CD4-positive, alpha-beta T cell treated with Interleukin-10 for 1 hour (primary cell): ENCODE measurements at regions not wholly inside any gene's neighbourhood (a gene's known extent, or its start where the extent isn't known, plus 50 kb on each side); places are given as distances from the start of the nearest gene placed in this dataset.

Experiments
- DNase-seq: peaks from one replicate; pipeline ENCODE4 v3.0.0-alpha.2; 2020

DNA sequence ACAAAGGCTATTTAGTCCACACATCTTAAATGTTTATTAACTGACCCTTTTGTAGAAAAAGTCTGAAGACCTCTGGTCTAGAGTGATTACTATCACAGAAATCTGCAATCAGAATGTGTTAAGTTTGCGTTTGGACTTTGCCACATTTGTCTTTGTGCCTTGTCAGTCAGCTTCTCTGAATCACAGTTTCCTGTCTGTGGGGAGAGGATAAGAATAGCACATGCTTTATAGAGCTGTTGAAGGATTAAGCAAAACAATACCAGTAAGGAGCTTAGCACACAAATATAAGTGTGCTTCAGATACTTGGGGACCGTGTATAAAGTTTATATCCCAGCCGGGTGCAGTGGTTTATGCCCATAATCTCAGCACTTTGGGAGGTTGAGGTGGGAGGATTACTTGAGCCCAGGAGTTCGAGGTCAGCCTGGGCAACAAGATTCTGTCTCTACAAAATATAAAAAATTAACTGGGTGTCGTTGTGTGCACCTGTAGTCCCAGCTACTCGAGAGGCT, 63.0 kb upstream of the BTG1 start:
- DNase-seq: peak; percentile 71

- DNase-seq: no peak
Observed at GRCh38 chr12:92206596-92206995, 61.0 kb upstream of the BTG1 start.

GRCh38 chr12:92206011-92206410, 60.4 kb upstream of the BTG1 start:
- DNase-seq: no peak

DNA sequence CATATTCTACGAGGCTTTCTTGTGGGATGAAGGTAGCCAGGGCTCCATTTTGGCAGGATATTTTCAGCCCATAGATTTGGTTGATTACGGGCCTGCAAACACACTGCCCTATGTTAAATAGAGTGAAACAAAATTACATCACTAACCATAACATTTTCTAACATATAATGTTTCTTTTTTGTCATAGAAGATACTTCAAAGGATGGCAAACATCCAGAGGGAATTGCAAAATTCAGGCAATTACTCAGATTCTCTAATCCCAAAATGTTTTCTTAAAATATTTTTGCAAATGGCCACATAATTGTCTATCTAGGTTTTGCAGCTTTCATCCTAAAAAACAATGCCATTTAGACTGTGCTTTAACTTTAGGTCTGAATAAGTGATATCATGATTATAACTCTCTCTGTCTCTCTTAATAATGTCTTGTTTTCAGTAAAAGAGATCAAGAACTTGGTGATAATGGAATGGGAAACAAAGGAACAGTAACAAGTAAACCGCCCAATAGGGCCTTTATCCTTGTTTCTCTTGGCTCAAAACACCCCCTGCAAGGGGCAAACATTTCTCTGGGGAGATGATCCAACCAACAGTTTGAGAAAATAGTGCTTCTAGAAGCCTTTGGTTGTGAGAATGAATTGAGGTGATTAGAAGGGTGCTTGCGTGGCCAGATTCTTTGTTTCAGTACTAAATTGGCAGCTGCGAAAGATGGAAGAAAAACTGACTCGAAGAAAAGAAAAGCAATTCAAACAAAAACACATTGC, 54.4 kb upstream of the BTG1 start:
- no peak for DNase-seq

DNA sequence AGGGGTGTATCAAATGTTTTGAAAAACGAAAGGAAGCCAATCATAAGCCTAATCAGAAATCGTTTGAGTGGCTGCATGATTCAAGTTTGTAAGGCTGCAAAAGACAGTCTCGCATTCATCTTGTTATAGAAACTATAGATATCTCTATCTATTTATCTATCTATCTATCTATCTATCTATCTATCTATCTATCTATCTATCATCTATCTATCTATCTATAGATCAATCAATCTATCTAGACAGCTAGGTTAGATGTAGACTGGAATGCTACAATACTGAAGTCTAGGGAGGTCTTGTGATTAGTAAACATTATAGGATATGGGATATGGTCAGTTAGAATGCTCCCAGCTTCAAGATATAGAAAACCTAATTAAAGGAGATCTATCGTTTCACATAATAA, 52.2 kb upstream of the BTG1 start:
- no peak for DNase-seq

GRCh38 chr12:92196368-92196767, 50.7 kb upstream of the BTG1 start:
- no peak for DNase-seq
